ENCODE measurements at regions not wholly inside any gene's neighbourhood (a gene's known extent, or its start where the extent isn't known, plus 50 kb on each side); places are given as distances from the start of the nearest gene placed in this dataset.

GRCh38 chr6:168903613-168904345, 349.9 kb downstream of the THBS2 start:
- H3K4me3 ChIP-seq (ENCODE audit: low read depth, low read length) = no peak overlapping the region
- DNase-seq (ENCODE audit: low read depth) = no peak
- no peak for TF ChIP-seq CTCF (IDR thresholded peaks at IDR 0.05; ENCODE audit: control insufficient read depth, extremely low read depth, insufficient read depth)

GRCh38 chr6:168902075-168902474, 351.6 kb downstream of the THBS2 start:
- no peak overlapping the region for H3K4me3 ChIP-seq (ENCODE audit: low read depth, low read length)
- DNase-seq (ENCODE audit: low read depth) = no peak

GRCh38 chr6:168901076-168901475, 352.6 kb downstream of the THBS2 start:
- H3K4me3 ChIP-seq (ENCODE audit: low read depth, low read length) = no peak overlapping the region
- no peak for TF ChIP-seq CTCF (IDR thresholded peaks at IDR 0.05; ENCODE audit: control insufficient read depth, extremely low read depth, insufficient read depth)

More at GRCh38 chr6:168902075-168902474, 351.6 kb downstream of the THBS2 start:
- no peak for TF ChIP-seq CTCF (IDR thresholded peaks at IDR 0.05; ENCODE audit: control insufficient read depth, extremely low read depth, insufficient read depth)

GRCh38 chr6:168896321-168896720, 357.3 kb downstream of the THBS2 start:
- no peak for TF ChIP-seq CTCF (IDR thresholded peaks at IDR 0.05; ENCODE audit: control insufficient read depth, extremely low read depth, insufficient read depth)
- no peak for DNase-seq (ENCODE audit: low read depth)
- no peak overlapping the region for H3K4me3 ChIP-seq (ENCODE audit: low read depth, low read length)

More at GRCh38 chr6:168901076-168901475, 352.6 kb downstream of the THBS2 start:
- DNase-seq (ENCODE audit: low read depth) = no peak

- TF ChIP-seq CTCF (IDR thresholded peaks at IDR 0.05; ENCODE audit: control insufficient read depth, extremely low read depth, insufficient read depth) = peak; percentile 96
- H3K4me3 ChIP-seq (ENCODE audit: low read depth, low read length) = 0 out of 2 replicates have a peak overlapping the region, but pooled peaks have one; percentile 11
These were observed 358.4 kb downstream of the THBS2 start for GRCh38 chr6:168895102-168895812.

GRCh38 chr6:168892031-168892430, 361.6 kb downstream of the THBS2 start:
- H3K4me3 ChIP-seq (ENCODE audit: low read depth, low read length) = no peak overlapping the region
- no peak for DNase-seq (ENCODE audit: low read depth)
- peak; percentile 12; the same call in 1 of the 2 replicates for TF ChIP-seq CTCF (IDR thresholded peaks at IDR 0.05; ENCODE audit: control insufficient read depth, extremely low read depth, insufficient read depth)

More at GRCh38 chr6:168895102-168895812, 358.4 kb downstream of the THBS2 start:
- DNase-seq (ENCODE audit: low read depth) = peak; percentile 76

Data from LNCaP clone FGC (cell line).